ENCODE measurements at regions not wholly inside any gene's neighbourhood (a gene's known extent, or its start where the extent isn't known, plus 50 kb on each side); places are given as distances from the start of the nearest gene placed in this dataset.

DNA sequence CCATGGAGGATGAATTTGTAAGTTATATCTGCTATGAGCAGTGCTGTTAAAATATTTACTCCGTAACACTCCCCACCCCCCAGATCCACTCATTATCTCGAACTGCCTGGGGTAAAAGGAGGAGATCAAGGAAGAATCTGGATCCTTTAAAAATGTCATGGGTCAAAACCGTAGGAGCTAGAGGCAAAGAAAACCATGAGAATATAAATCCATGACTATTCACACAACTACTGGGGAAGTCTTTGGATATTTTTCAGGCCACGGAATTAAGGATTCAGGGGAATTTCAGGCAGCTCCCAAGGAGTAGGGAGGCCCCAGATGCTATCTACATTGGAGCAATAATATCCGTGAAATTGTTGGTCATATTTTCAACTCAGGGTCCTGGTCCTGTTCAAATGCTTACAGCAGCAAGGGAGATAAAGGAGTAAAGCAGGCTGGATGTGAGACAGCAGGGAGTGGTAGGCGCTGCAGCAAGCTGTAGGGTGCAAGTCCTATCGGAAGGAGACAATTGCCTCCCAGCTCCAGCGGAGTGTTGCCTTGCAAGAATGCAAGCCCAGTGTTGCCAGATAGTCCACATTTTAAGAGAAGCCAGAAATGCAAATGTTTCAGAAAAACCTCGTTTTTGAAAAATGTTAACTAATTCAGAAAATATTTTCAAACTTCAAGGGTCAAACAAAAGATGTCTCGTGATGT lies 116.2 kb upstream of the KIT start:
- TF ChIP-seq POLR2A (IDR thresholded peaks at IDR 0.05; ENCODE audit: low read length) (no peak), GATA1 (IDR thresholded peaks at IDR 0.05; ENCODE audit: low read depth, low read length) (no peak)
